Activated CD8-positive, alpha-beta memory T cell treated with anti-CD3 and anti-CD28 coated beads, Interleukin-2, amount 10 ng/mL, durations not matched to agents 7 days and 5 days (primary cell): ENCODE measurements at regions not wholly inside any gene's neighbourhood (a gene's known extent, or its start where the extent isn't known, plus 50 kb on each side); places are given as distances from the start of the nearest gene placed in this dataset.
"Not testable (repeated sequence)": the region's sequence is repeated elsewhere in the genome, so short reads cannot be mapped to it uniquely, and the experiment has no call there.

ENCODE experiments used
- ATAC-seq: fragments of 150-1000 bp; cut with Tn5 transposase; one replicate; pipeline ENCODE4 v1.10.0; 2021; ENCODE audit warnings: moderate library complexity
- CTCF ChIA-PET: fragments of 350-600 bp; sonication (Branson Sonifier 250); formaldehyde crosslinking; loops from one replicate; lab custom pipeline; 2021; ENCODE audit warnings: antibody characterized with exemption; lab: Charles Lee
- DNase-seq: peaks from one replicate; pipeline ENCODE4 v3.0.0-alpha.2; 2020
- H3K27ac Mint-ChIP-seq: one replicate; pipeline ENCODE4 v1.8.0; 2021; ENCODE audit warnings: mild to moderate bottlenecking, mixed read lengths
- H3K27me3 Mint-ChIP-seq: one replicate; pipeline ENCODE4 v1.8.0; 2021; ENCODE audit warnings: mixed read lengths
- H3K36me3 Mint-ChIP-seq: one replicate; pipeline ENCODE4 v1.8.0; 2021; ENCODE audit warnings: mild to moderate bottlenecking, mixed read lengths
- H3K4me1 Mint-ChIP-seq: one replicate; pipeline ENCODE4 v1.8.0; 2021; ENCODE audit warnings: mixed read lengths
- H3K4me3 Mint-ChIP-seq: one replicate; pipeline ENCODE4 v1.8.0; 2021; ENCODE audit warnings: mild to moderate bottlenecking, moderate library complexity, mixed read lengths
- H3K9me3 Mint-ChIP-seq: one replicate; pipeline ENCODE4 v1.8.0; 2022; ENCODE audit warnings: low read depth, mixed read lengths

- DNase-seq (no peak), ATAC-seq (no peak)
- H3K4me3 Mint-ChIP-seq = no peak overlapping the region
- no peaks in the 10 kb centered on the region for H3K4me1 Mint-ChIP-seq
- H3K27ac Mint-ChIP-seq = no peak overlapping the region
- H3K36me3 Mint-ChIP-seq = no peaks in the 10 kb centered on the region
- no peaks in the 10 kb centered on the region for H3K27me3 Mint-ChIP-seq
- CTCF ChIA-PET = no interaction called here
- no peaks in the 10 kb centered on the region for H3K9me3 Mint-ChIP-seq
These were observed 196.2 kb downstream of the MN1 start for GRCh38 chr22:27605390-27605789.

DNA sequence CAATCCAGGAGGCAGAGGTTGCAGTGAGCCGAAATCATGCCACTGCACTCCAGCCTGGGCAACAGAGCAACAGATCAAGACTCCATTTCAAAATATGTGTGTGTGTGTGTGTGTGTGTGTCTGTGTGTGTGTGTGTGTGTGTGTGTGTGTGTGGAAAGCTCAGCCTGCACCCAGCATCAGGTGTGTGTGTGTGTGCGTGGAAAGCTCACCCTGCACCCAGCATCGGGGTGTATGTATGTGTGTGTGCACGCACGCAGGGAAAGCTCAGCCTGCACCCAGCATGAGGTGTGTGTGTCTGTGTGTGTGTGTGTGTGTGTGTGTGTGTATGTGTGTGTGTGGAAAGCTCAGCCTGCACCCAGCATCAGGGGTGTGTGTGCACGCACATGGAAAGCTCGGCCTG lies 193.8 kb downstream of the MN1 start:
- H3K27ac Mint-ChIP-seq, H3K4me1 Mint-ChIP-seq, H3K27me3 Mint-ChIP-seq, H3K9me3 Mint-ChIP-seq, ATAC-seq, H3K36me3 Mint-ChIP-seq, CTCF ChIA-PET, DNase-seq, H3K4me3 Mint-ChIP-seq: not testable (repeated sequence)

DNA sequence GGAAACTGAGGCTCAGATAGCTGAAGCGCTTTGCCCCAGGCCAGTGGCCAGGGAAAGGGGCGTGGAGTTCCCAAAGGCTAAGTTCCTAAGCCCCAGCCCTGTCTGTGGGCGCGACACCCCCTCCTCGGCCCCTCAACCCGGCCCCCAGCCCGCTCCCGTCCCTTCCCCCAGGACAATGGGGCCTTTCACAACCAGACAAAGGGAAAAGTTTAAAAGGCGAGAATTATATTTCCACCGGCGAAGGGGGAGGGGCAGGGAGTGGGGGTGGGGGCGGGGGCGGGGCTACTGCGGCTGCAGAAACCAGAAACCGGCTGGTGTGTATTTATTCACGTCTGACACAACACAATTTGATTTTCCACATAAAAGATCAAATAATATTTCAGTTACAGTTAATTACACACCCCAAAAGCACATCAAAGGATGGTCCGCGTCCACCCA lies 192.1 kb downstream of the MN1 start:
- H3K36me3 Mint-ChIP-seq = no peaks in the 10 kb centered on the region
- no peak for DNase-seq
- CTCF ChIA-PET = no interaction called here

GRCh38 chr22:27610164-27610563 lies 191.4 kb downstream of the MN1 start:
- H3K36me3 Mint-ChIP-seq, CTCF ChIA-PET, H3K9me3 Mint-ChIP-seq, ATAC-seq, H3K27ac Mint-ChIP-seq, DNase-seq, H3K4me1 Mint-ChIP-seq, H3K4me3 Mint-ChIP-seq: not testable (repeated sequence)
- H3K27me3 Mint-ChIP-seq = peaks cover 19% of the 10 kb centered on the region

More for the DNA sequence above, 192.1 kb downstream of the MN1 start:
- H3K27ac Mint-ChIP-seq = no peak overlapping the region
- H3K4me3 Mint-ChIP-seq = no peak overlapping the region
- H3K4me1 Mint-ChIP-seq = no peaks in the 10 kb centered on the region
- H3K27me3 Mint-ChIP-seq = peaks cover 13% of the 10 kb centered on the region
- no peak for ATAC-seq
- no peaks in the 10 kb centered on the region for H3K9me3 Mint-ChIP-seq

GRCh38 chr22:27610863-27611786 lies 190.4 kb downstream of the MN1 start:
- Mint-ChIP-seq H3K27me3 (peaks cover 22% of the 10 kb centered on the region), H3K4me3 (no peak overlapping the region), H3K36me3 (no peaks in the 10 kb centered on the region), H3K4me1 (no peaks in the 10 kb centered on the region), H3K27ac (no peak overlapping the region), H3K9me3 (no peaks in the 10 kb centered on the region)
- no peak for DNase-seq
- CTCF ChIA-PET = interaction anchor here (1.0 kb wide), 1 partner anchor 14 kb away, joined by 3 read pairs; no protein-coding TSS in a partner anchor
- no peak for ATAC-seq

- Mint-ChIP-seq H3K4me1 (no peaks in the 10 kb centered on the region), H3K9me3 (no peaks in the 10 kb centered on the region), H3K27ac (no peak overlapping the region), H3K36me3 (no peaks in the 10 kb centered on the region), H3K4me3 (no peak overlapping the region), H3K27me3 (peaks cover 22% of the 10 kb centered on the region)
- CTCF ChIA-PET = interaction anchor here (1.0 kb wide), 1 partner anchor 15 kb away, joined by 3 read pairs; no protein-coding TSS in a partner anchor
- ATAC-seq (no peak), DNase-seq (no peak)
These were observed 189.4 kb downstream of the MN1 start for GRCh38 chr22:27612115-27612514.

DNA sequence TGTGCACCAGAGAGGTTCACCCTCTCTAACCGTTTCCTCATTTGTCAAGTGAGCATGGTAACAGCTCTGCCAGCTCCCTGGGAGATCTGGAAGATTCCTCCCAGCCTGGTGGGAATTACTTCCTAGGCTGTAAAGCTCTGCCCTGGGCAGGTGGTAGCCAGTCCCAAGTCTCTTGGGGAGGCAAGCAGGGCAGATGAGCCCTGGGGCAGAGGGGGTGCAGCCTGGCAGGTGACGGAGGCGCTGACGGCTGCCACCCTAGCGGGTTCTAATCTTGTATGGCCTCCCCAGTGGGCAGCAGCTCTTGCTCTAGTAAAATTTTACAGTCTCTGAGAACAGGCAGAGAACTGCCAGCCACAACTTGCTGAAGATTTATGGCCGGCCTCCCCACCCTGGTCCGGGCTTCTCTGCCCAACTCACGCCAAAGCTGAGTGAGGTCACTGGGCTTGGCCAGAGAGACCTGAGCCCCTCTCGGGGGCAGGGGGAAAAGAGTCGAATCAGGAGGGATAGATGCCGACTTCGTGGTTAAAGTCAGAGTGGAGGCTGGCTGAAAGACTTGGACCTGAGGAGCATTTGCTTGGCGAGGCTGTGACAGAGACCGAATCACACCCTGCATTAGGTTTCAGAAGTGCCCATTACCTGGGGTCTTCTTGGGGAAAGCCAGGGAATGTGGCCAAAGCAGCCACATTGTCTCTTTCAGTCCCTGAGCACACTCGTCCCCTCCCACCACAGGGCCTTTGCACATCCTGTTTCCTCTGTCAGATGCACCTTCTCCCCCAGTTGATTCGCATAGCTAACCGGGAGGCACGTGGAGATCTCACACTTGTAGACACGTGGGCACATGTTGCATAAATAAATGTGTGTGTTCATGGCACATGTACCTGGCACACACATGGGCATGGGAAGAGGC lies 188.2 kb downstream of the MN1 start:
- Mint-ChIP-seq H3K4me1 (no peaks in the 10 kb centered on the region), H3K9me3 (no peaks in the 10 kb centered on the region), H3K27me3 (peaks cover 22% of the 10 kb centered on the region), H3K27ac (no peak overlapping the region), H3K4me3 (no peak overlapping the region), H3K36me3 (no peaks in the 10 kb centered on the region)
- CTCF ChIA-PET = no interaction called here
- DNase-seq (no peak), ATAC-seq (no peak)

GRCh38 chr22:27614006-27614649 lies 187.4 kb downstream of the MN1 start:
- DNase-seq = no peak
- CTCF ChIA-PET = no interaction called here
- no peaks in the 10 kb centered on the region for H3K4me1 Mint-ChIP-seq
- H3K27ac Mint-ChIP-seq = no peak overlapping the region
- H3K9me3 Mint-ChIP-seq = no peaks in the 10 kb centered on the region
- H3K36me3 Mint-ChIP-seq = no peaks in the 10 kb centered on the region
- no peak for ATAC-seq
- H3K4me3 Mint-ChIP-seq = no peak overlapping the region
- peaks cover 22% of the 10 kb centered on the region for H3K27me3 Mint-ChIP-seq

GRCh38 chr22:27614650-27615007 lies 186.9 kb downstream of the MN1 start:
- Mint-ChIP-seq H3K4me1 (no peaks in the 10 kb centered on the region), H3K9me3 (no peaks in the 10 kb centered on the region), H3K27ac (no peak overlapping the region), H3K36me3 (no peaks in the 10 kb centered on the region), H3K4me3 (no peak overlapping the region), H3K27me3 (peaks cover 22% of the 10 kb centered on the region)
- DNase-seq (no peak), ATAC-seq (no peak)
- CTCF ChIA-PET = no interaction called here

- no peak overlapping the region for H3K4me3 Mint-ChIP-seq
- DNase-seq = no peak
These were observed 186.1 kb downstream of the MN1 start for GRCh38 chr22:27615408-27615807.

DNA sequence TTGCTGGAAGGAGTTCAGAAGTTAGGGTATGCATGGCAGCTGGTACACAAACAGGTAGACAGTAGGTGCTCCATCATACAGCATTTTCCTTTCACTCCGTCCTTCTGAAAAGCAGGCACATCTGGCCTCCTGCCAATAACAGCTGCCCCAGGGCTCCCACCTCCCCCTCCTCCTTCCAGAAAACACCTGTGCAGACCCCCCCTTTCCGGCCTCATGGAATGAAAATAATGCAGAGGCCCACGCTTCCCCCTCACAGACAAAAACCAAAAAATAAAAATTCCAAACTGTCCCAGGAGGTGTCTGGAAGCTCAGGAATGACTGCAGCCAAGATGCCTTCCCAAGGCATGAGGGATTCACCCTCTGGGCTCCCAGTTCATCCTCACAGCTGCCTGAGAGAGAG lies 185.5 kb downstream of the MN1 start:
- CTCF ChIA-PET = interaction anchor here (0.6 kb wide), 1 partner anchor 9 kb away, joined by 5 read pairs; no protein-coding TSS in a partner anchor
- DNase-seq (no peak), ATAC-seq (no peak)
- Mint-ChIP-seq H3K4me1 (no peaks in the 10 kb centered on the region), H3K27me3 (peaks cover 22% of the 10 kb centered on the region), H3K4me3 (no peak overlapping the region), H3K36me3 (no peaks in the 10 kb centered on the region), H3K27ac (no peak overlapping the region), H3K9me3 (no peaks in the 10 kb centered on the region)

More at GRCh38 chr22:27615408-27615807, 186.1 kb downstream of the MN1 start:
- no peak for ATAC-seq
- H3K4me1 Mint-ChIP-seq = no peaks in the 10 kb centered on the region
- no peaks in the 10 kb centered on the region for H3K36me3 Mint-ChIP-seq
- H3K9me3 Mint-ChIP-seq = no peaks in the 10 kb centered on the region
- H3K27me3 Mint-ChIP-seq = peaks cover 22% of the 10 kb centered on the region
- H3K27ac Mint-ChIP-seq = no peak overlapping the region
- CTCF ChIA-PET = no interaction called here

- DNase-seq = no peak
- Mint-ChIP-seq H3K27me3 (peaks cover 22% of the 10 kb centered on the region), H3K4me3 (no peak overlapping the region), H3K27ac (no peak overlapping the region), H3K4me1 (no peaks in the 10 kb centered on the region), H3K9me3 (no peaks in the 10 kb centered on the region), H3K36me3 (no peaks in the 10 kb centered on the region)
- CTCF ChIA-PET = interaction anchor here (0.7 kb wide), 1 partner anchor 264 kb away, joined by 3 read pairs; no protein-coding TSS in a partner anchor
- no peak for ATAC-seq
These were observed 184.2 kb downstream of the MN1 start for GRCh38 chr22:27617214-27617881.
